ENCODE measurements at regions not wholly inside any gene's neighbourhood (a gene's known extent, or its start where the extent isn't known, plus 50 kb on each side); places are given as distances from the start of the nearest gene placed in this dataset.

GRCh38 chr1:4431491-4431890 is 222.9 kb upstream of the AJAP1 start:
- in situ Hi-C loops (cut with HindIII; ENCODE audit: low pct_ligation_motif_present, low pct_unique_long_range_greater_than_20kb, low sequenced_read_pairs), result no loop called here
- no peak for DNase-seq

- no peak for DNase-seq
- in situ Hi-C loops (cut with HindIII; ENCODE audit: low pct_ligation_motif_present, low pct_unique_long_range_greater_than_20kb, low sequenced_read_pairs), result no loop called here
These were observed 221.3 kb upstream of the AJAP1 start for GRCh38 chr1:4433075-4433474.

DNA sequence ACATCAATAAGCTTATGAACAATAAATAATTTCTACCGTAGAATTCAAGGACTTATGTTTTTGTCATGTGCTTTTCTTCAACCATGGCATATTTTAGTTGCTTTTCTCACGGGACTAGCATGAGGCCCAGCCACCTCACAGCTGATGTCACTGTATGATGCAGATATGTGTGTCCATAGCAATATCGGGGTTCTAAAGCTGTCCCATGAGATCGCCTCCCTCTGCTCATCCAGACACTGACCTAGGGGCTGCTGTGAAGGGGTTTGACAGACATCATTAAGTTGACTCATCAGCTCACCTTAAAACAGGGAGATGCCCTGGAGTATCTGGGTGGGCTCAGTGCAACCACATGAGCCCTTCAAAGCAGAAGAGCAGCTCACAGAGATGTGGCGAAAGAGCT is 210.3 kb upstream of the AJAP1 start:
- in situ Hi-C loops (cut with HindIII; ENCODE audit: low pct_ligation_motif_present, low pct_unique_long_range_greater_than_20kb, low sequenced_read_pairs), result no loop called here

DNA sequence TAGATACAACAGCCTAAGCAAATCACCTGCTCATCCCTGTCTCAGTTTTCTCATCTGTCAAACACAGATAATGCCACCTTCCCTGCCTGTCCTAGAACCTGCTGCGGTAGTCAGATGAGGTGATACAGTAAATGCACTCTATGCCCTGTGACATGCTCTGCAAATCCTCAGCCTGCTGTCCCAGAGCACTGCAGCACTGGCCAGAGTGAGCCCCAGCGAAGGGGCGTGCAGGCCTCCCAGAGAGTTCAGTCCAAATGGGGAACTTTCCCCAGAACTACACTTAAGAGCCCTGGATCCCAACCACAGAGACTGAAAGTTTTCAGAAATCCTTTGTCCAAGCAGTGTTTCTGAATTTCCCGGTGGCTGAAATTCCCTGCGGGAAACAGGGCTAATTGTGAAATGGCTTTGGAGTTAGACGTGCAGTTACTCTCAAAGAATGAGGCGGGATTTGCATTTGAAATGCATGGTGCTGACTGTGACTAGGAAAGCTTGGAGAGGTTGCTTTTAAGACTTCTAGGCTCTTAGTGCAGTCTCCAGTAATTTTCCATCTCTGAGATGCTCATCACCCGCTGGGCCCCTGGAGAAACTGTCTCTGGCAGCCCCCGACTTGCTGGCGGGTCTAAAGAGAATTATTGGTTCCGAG is 206.5 kb upstream of the AJAP1 start:
- in situ Hi-C loops (cut with HindIII; ENCODE audit: low pct_ligation_motif_present, low pct_unique_long_range_greater_than_20kb, low sequenced_read_pairs), result no loop called here
- no peak for DNase-seq

More for the DNA sequence above, 210.3 kb upstream of the AJAP1 start:
- no peak for DNase-seq

- in situ Hi-C loops (cut with HindIII; ENCODE audit: low pct_ligation_motif_present, low pct_unique_long_range_greater_than_20kb, low sequenced_read_pairs), result no loop called here
- no peak for DNase-seq
These were observed 204.4 kb upstream of the AJAP1 start for GRCh38 chr1:4449972-4450371.

GRCh38 chr1:4452701-4453100 is 201.7 kb upstream of the AJAP1 start:
- in situ Hi-C loops (cut with HindIII; ENCODE audit: low pct_ligation_motif_present, low pct_unique_long_range_greater_than_20kb, low sequenced_read_pairs), result no loop called here
- no peak for DNase-seq

DNA sequence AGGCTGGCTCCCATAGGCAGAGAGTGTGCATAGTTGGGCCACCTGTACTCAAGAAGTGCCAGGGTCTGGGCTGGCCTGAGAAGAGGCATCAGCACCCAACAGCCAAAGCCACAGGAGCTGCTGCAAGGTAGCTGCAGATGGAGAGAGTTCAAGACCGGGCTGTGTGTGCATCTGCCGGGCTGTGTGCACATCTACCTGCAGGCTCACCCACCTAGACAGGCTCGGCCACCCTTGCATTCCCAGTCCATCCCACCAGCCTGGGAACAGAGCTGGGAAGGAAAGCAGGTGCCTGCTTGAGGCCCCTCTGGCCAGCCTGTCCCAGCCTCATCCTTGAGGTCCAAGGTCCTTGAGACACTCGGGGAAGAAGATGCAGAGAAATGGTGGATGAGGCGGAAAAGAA is 194.4 kb upstream of the AJAP1 start:
- DNase-seq, result no peak
- in situ Hi-C loops (cut with HindIII; ENCODE audit: low pct_ligation_motif_present, low pct_unique_long_range_greater_than_20kb, low sequenced_read_pairs), result no loop called here

GRCh38 chr1:4460651-4461050 is 193.8 kb upstream of the AJAP1 start:
- no peak for DNase-seq
- in situ Hi-C loops (cut with HindIII; ENCODE audit: low pct_ligation_motif_present, low pct_unique_long_range_greater_than_20kb, low sequenced_read_pairs), result no loop called here

GRCh38 chr1:4461726-4462290 is 192.6 kb upstream of the AJAP1 start:
- DNase-seq, result no peak
- in situ Hi-C loops (cut with HindIII; ENCODE audit: low pct_ligation_motif_present, low pct_unique_long_range_greater_than_20kb, low sequenced_read_pairs), result no loop called here

DNA sequence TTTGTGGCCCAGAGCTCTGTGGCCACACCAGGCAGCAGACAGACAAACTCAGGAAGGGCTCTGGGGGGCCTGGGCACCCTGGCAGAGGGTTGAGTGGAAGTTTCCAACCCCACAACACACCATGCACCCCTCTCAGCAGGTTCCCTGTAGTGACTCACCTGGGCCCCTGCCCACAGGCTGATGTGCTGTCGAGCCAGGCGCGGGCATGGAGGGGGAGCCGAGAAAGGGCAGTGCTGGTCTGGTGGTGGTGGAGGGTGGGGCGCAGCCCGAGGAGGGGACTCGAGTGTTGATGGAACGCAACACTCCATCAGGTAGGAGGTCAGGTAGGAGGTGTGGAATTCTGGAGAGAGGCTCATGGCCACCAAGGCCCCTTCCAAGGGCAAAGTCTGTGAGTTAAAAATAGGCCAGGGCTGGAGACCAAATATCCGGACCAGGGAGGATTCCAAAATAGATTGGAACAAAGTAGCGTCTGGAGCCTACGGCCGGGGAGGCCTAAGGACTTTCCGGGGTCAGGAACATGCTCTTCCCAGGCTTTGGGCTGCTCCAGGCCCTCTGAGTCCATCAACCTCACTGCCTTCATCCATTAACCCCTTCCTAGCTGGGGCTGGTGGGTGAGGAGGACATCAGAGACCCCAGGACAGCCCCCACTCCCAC is 191.5 kb upstream of the AJAP1 start:
- in situ Hi-C loops (cut with HindIII; ENCODE audit: low pct_ligation_motif_present, low pct_unique_long_range_greater_than_20kb, low sequenced_read_pairs), result no loop called here
- DNase-seq, result no peak

DNA sequence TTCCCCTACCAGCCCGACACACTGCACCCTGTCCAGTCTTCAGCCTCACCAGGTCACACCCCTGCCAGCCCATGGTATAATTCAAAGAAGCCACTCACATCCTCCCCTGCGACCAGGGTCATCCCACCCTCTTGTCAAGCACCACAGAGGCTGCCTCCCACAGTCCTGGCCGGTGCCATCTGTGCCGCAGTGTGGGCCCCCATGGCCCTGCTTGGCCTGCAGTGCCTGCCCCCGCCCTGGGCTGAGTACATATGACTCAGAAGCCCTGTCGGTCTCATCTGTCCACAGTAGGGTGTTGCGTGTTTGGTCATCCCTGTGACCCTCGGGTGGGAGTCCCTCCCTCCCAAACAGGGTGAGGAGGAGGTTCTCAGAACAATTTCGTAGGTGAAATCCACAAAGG is 190.8 kb upstream of the AJAP1 start:
- no peak for DNase-seq
- in situ Hi-C loops (cut with HindIII; ENCODE audit: low pct_ligation_motif_present, low pct_unique_long_range_greater_than_20kb, low sequenced_read_pairs), result no loop called here

DNA sequence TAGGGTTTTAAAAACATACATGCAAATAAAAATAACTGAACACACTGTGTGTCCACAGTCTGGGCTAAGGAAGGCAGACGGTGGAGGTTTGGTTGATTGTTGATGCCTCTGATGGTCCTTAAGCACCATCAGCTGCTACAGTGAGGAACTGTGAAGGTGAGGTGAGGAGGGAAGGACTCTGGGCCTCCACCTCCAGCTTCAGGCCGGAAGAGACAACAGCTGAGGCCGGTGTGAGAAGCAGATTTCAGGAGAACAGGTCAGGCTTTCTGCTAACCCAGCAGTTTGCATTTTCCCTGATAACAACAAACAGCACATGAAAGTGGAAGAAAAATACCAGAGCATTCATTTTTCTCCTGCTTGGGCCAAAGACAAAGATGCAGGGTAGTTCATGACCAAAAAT is 189.9 kb upstream of the AJAP1 start:
- in situ Hi-C loops (cut with HindIII; ENCODE audit: low pct_ligation_motif_present, low pct_unique_long_range_greater_than_20kb, low sequenced_read_pairs), result no loop called here
- DNase-seq, result no peak

DNA sequence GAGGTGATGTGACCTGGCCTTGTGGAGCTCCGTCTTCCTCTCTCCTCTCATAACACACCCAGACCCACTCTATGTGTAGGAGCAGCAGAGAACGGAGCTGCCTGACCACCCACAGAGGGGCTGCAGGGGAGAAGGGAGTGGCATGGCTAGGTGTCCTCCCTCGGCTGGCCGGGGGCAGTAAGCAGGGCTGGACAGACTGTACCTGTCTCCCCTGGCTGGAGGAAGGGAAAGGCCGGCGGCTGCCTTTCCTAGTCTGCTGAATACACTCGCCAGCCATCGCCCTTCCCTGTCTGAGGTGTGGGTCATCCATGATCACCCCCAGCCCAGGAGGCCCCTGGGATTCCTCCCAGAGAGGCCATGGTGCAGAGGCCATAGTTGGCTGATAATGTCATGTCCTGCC is 187.2 kb upstream of the AJAP1 start:
- no peak for DNase-seq
- in situ Hi-C loops (cut with HindIII; ENCODE audit: low pct_ligation_motif_present, low pct_unique_long_range_greater_than_20kb, low sequenced_read_pairs), result no loop called here

DNA sequence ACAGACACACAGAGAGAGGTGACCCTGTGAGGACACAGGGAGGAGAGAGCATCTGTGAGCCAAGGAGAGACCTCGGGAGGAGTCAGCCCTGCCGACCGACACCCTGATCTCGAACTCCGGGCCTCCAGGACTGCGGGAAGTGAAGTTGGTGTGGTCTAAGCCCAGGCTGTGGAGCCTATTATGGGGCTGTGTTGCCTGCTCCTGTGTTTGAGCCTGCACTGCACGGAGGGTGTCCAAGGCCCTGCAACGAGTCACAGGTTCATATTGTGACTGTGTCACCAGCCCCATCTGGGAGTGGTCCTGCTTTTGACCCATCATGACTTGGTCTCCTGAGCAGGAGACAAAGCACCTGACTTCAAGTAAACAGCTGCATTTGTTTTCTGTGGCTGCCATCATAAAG is 186.0 kb upstream of the AJAP1 start:
- in situ Hi-C loops (cut with HindIII; ENCODE audit: low pct_ligation_motif_present, low pct_unique_long_range_greater_than_20kb, low sequenced_read_pairs), result no loop called here
- DNase-seq, result no peak

GRCh38 chr1:4468804-4469514 is 185.4 kb upstream of the AJAP1 start:
- no peak for DNase-seq

GRCh38 chr1:4476394-4476793 is 178.0 kb upstream of the AJAP1 start:
- no peak for DNase-seq
- in situ Hi-C loops (cut with HindIII; ENCODE audit: low pct_ligation_motif_present, low pct_unique_long_range_greater_than_20kb, low sequenced_read_pairs), result no loop called here

More at GRCh38 chr1:4468804-4469514, 185.4 kb upstream of the AJAP1 start:
- in situ Hi-C loops (cut with HindIII; ENCODE audit: low pct_ligation_motif_present, low pct_unique_long_range_greater_than_20kb, low sequenced_read_pairs), result no loop called here

- in situ Hi-C loops (cut with HindIII; ENCODE audit: low pct_ligation_motif_present, low pct_unique_long_range_greater_than_20kb, low sequenced_read_pairs), result no loop called here
- DNase-seq, result no peak
These were observed 173.0 kb upstream of the AJAP1 start for GRCh38 chr1:4481451-4481850.

GRCh38 chr1:4482526-4482925 is 171.9 kb upstream of the AJAP1 start:
- in situ Hi-C loops (cut with HindIII; ENCODE audit: low pct_ligation_motif_present, low pct_unique_long_range_greater_than_20kb, low sequenced_read_pairs), result no loop called here

DNA sequence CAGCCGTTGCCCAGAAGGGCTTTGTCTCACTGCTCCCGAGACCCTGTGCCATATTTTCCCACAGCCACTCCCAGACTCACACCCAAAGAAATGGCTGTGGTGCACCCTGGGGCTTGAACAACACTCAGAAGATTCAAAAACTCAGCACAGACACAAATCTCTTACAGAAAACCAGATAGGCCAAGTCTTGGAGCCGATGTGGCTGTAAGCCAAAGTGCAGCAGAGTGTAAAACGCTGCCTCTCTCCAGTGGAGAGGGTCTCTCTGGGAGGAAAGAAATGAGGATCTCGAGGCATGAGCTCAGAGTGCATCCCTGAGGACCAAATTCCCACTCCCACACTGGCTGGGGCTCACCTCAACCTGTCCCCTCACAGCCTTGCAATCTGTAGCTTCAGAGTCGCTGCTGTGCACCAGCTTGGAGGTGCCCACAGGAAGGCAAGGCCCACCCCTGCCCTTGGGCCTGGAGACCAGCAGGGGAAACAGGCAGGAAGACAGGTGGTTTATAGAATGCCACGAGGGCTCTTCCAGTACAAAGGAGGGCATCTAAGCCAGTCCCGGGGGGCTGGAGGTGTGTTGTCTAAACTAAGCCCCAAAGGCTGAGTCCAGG is 171.3 kb upstream of the AJAP1 start:
- no peak for DNase-seq
- in situ Hi-C loops (cut with HindIII; ENCODE audit: low pct_ligation_motif_present, low pct_unique_long_range_greater_than_20kb, low sequenced_read_pairs), result no loop called here

More at GRCh38 chr1:4482526-4482925, 171.9 kb upstream of the AJAP1 start:
- DNase-seq, result no peak
